ENCODE measurements at regions not wholly inside any gene's neighbourhood (a gene's known extent, or its start where the extent isn't known, plus 50 kb on each side); places are given as distances from the start of the nearest gene placed in this dataset.

GRCh38 chrX:4935401-4935800 is 1222.0 kb upstream of the PRKX start:
- POLR2A ChIA-PET, result no interaction called here
- CTCF ChIA-PET, result no interaction called here
- DNase-seq (ENCODE audit: extremely low spot score), result no peak
- no peak for TF ChIP-seq LEF1 (IDR thresholded peaks at IDR 0.05; ENCODE audit: borderline replicate concordance)
- TF ChIP-seq FOXK2 (IDR thresholded peaks at IDR 0.05), result no peak
- TF ChIP-seq, protein P1, sequence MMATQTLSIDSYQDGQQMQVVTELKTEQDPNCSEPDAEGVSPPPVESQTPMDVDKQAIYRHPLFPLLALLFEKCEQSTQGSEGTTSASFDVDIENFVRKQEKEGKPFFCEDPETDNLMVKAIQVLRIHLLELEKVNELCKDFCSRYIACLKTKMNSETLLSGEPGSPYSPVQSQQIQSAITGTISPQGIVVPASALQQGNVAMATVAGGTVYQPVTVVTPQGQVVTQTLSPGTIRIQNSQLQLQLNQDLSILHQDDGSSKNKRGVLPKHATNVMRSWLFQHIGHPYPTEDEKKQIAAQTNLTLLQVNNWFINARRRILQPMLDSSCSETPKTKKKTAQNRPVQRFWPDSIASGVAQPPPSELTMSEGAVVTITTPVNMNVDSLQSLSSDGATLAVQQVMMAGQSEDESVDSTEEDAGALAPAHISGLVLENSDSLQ (IDR thresholded peaks at IDR 0.05), result no peak
- no peak for TF ChIP-seq CTBP1 (IDR thresholded peaks at IDR 0.05; ENCODE audit: borderline replicate concordance)
- no peak for TF ChIP-seq ELF4 (IDR thresholded peaks at IDR 0.05)
- no peak for TF ChIP-seq TARDBP (IDR thresholded peaks at IDR 0.05)
- no peak for TF ChIP-seq NFRKB (IDR thresholded peaks at IDR 0.05)
- no peak for TF ChIP-seq BHLHE40 (IDR thresholded peaks at IDR 0.05; ENCODE audit: borderline replicate concordance)
- TF ChIP-seq ARNT (IDR thresholded peaks at IDR 0.05), result no peak
- no peak for TF ChIP-seq L3MBTL2 (conservative IDR thresholded peaks at IDR 0.05)
- no peak for TF ChIP-seq SUZ12 (IDR thresholded peaks at IDR 0.05)
- TF ChIP-seq SP1 (IDR thresholded peaks at IDR 0.05), result no peak
- TF ChIP-seq FOXA1 (IDR thresholded peaks at IDR 0.05), result no peak
- no peak for TF ChIP-seq ZNF384 (IDR thresholded peaks at IDR 0.05)

DNA sequence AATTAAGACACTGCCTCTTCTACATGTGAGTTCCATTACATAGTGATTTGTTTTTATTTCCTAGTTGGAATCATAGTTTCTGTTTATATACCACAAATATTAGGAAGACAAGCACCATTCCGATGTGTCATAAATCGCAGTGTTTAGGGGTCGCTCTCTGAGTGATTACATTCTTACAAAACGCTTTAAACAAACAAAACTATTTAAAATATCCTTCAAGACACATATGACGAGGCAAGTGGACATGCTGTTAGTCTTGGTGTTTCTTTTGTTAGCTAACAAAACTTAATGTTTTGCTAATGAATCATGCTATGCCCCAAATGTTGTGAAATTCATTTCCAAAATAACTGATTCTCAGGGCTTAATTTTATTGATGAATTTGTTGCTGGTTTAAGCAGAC is 1219.3 kb upstream of the PRKX start:
- ChIA-PET CTCF (no interaction called here), POLR2A (no interaction called here)
- TF ChIP-seq NFRKB (IDR thresholded peaks at IDR 0.05), result no peak
- no peak for TF ChIP-seq CTBP1 (IDR thresholded peaks at IDR 0.05; ENCODE audit: borderline replicate concordance)
- TF ChIP-seq SP1 (IDR thresholded peaks at IDR 0.05), result no peak
- TF ChIP-seq ELF4 (IDR thresholded peaks at IDR 0.05), result no peak
- TF ChIP-seq L3MBTL2 (conservative IDR thresholded peaks at IDR 0.05), result no peak
- no peak for TF ChIP-seq TARDBP (IDR thresholded peaks at IDR 0.05)
- TF ChIP-seq BHLHE40 (IDR thresholded peaks at IDR 0.05; ENCODE audit: borderline replicate concordance), result no peak
- no peak for TF ChIP-seq ZNF384 (IDR thresholded peaks at IDR 0.05)
- no peak for TF ChIP-seq LEF1 (IDR thresholded peaks at IDR 0.05; ENCODE audit: borderline replicate concordance)
- no peak for TF ChIP-seq FOXA1 (IDR thresholded peaks at IDR 0.05)
- TF ChIP-seq, protein P1 (IDR thresholded peaks at IDR 0.05), result no peak
- TF ChIP-seq HDGF (IDR thresholded peaks at IDR 0.05; ENCODE audit: borderline replicate concordance), result no peak
- no peak for TF ChIP-seq FOXM1 (IDR thresholded peaks at IDR 0.05; ENCODE audit: borderline replicate concordance)
- no peak for TF ChIP-seq FOXK2 (IDR thresholded peaks at IDR 0.05)
- no peak for TF ChIP-seq ARNT (IDR thresholded peaks at IDR 0.05)
- no peak for TF ChIP-seq SUZ12 (IDR thresholded peaks at IDR 0.05)
- no peak for DNase-seq (ENCODE audit: extremely low spot score)

DNA sequence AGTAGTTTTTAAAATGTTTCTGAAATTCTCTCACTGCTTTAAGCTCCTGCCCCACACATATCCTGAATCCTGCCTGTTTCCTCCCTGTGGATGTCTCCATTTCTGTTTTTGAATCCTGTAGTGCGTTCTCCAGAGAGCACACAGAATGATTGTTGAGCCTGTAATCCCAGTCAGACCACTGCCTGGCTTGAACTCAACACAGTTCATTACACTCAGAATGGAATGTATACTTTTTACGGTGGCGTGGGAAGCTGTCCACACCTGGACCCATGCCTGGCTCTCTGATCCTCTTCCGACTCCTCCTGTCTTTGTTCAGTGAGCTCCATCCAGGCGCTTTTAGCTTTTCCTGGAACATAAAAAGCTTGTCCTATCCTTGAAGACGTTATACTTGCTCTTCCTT is 1217.0 kb upstream of the PRKX start:
- ChIA-PET POLR2A (no interaction called here), CTCF (no interaction called here)
- DNase-seq (ENCODE audit: extremely low spot score), result no peak
- TF ChIP-seq NFRKB (IDR thresholded peaks at IDR 0.05), result no peak
- TF ChIP-seq BHLHE40 (IDR thresholded peaks at IDR 0.05; ENCODE audit: borderline replicate concordance), result no peak
- TF ChIP-seq FOXA1 (IDR thresholded peaks at IDR 0.05), result no peak
- no peak for TF ChIP-seq ZNF384 (IDR thresholded peaks at IDR 0.05)

- no peak for DNase-seq (ENCODE audit: extremely low spot score)
- ChIA-PET POLR2A (no interaction called here), CTCF (no interaction called here)
- no peak for TF ChIP-seq NFRKB (IDR thresholded peaks at IDR 0.05)
- no peak for TF ChIP-seq FOXA1 (IDR thresholded peaks at IDR 0.05)
- TF ChIP-seq ARNT (IDR thresholded peaks at IDR 0.05), result no peak
- no peak for TF ChIP-seq L3MBTL2 (conservative IDR thresholded peaks at IDR 0.05)
- TF ChIP-seq ELF4 (IDR thresholded peaks at IDR 0.05), result no peak
- TF ChIP-seq SP1 (IDR thresholded peaks at IDR 0.05), result no peak
- TF ChIP-seq TARDBP (IDR thresholded peaks at IDR 0.05), result no peak
- no peak for TF ChIP-seq HDGF (IDR thresholded peaks at IDR 0.05; ENCODE audit: borderline replicate concordance)
- no peak for TF ChIP-seq SUZ12 (IDR thresholded peaks at IDR 0.05)
- TF ChIP-seq ZNF384 (IDR thresholded peaks at IDR 0.05), result no peak
Observed at GRCh38 chrX:4925911-4926310, 1212.5 kb upstream of the PRKX start.

- no peak for DNase-seq (ENCODE audit: extremely low spot score)
- ChIA-PET CTCF (no interaction called here), POLR2A (no interaction called here)
- no peak for TF ChIP-seq HDGF (IDR thresholded peaks at IDR 0.05; ENCODE audit: borderline replicate concordance)
- TF ChIP-seq L3MBTL2 (conservative IDR thresholded peaks at IDR 0.05), result no peak
- TF ChIP-seq, protein P1 (IDR thresholded peaks at IDR 0.05), result no peak
- no peak for TF ChIP-seq SP1 (IDR thresholded peaks at IDR 0.05)
- TF ChIP-seq BHLHE40 (IDR thresholded peaks at IDR 0.05; ENCODE audit: borderline replicate concordance), result no peak
- TF ChIP-seq LEF1 (IDR thresholded peaks at IDR 0.05; ENCODE audit: borderline replicate concordance), result no peak
- TF ChIP-seq FOXM1 (IDR thresholded peaks at IDR 0.05; ENCODE audit: borderline replicate concordance), result no peak
- TF ChIP-seq TARDBP (IDR thresholded peaks at IDR 0.05), result no peak
- TF ChIP-seq FOXA1 (IDR thresholded peaks at IDR 0.05), result no peak
- TF ChIP-seq SUZ12 (IDR thresholded peaks at IDR 0.05), result no peak
- no peak for TF ChIP-seq ARNT (IDR thresholded peaks at IDR 0.05)
- no peak for TF ChIP-seq ELF4 (IDR thresholded peaks at IDR 0.05)
- TF ChIP-seq FOXK2 (IDR thresholded peaks at IDR 0.05), result no peak
Observed at GRCh38 chrX:4909348-4909747, 1195.9 kb upstream of the PRKX start.

- CTCF ChIA-PET, result no interaction called here
- no peak for DNase-seq (ENCODE audit: extremely low spot score)
- TF ChIP-seq BHLHE40 (IDR thresholded peaks at IDR 0.05; ENCODE audit: borderline replicate concordance) (no peak), TARDBP (IDR thresholded peaks at IDR 0.05) (no peak), NFRKB (IDR thresholded peaks at IDR 0.05) (no peak), SUZ12 (IDR thresholded peaks at IDR 0.05) (no peak), L3MBTL2 (conservative IDR thresholded peaks at IDR 0.05) (no peak), FOXM1 (IDR thresholded peaks at IDR 0.05; ENCODE audit: borderline replicate concordance) (no peak), SP1 (IDR thresholded peaks at IDR 0.05) (no peak), ZNF384 (IDR thresholded peaks at IDR 0.05) (no peak), FOXK2 (IDR thresholded peaks at IDR 0.05) (no peak), ARNT (IDR thresholded peaks at IDR 0.05) (no peak), CTBP1 (IDR thresholded peaks at IDR 0.05; ENCODE audit: borderline replicate concordance) (no peak), ELF4 (IDR thresholded peaks at IDR 0.05) (no peak), HDGF (IDR thresholded peaks at IDR 0.05; ENCODE audit: borderline replicate concordance) (no peak), FOXA1 (IDR thresholded peaks at IDR 0.05) (no peak)
- TF ChIP-seq, protein P1 (IDR thresholded peaks at IDR 0.05), result no peak
Observed at GRCh38 chrX:4905576-4905975, 1192.1 kb upstream of the PRKX start.

More at GRCh38 chrX:4905576-4905975, 1192.1 kb upstream of the PRKX start:
- POLR2A ChIA-PET, result no interaction called here
